KMS-11 (cell line): ENCODE measurements at regions not wholly inside any gene's neighbourhood (a gene's known extent, or its start where the extent isn't known, plus 50 kb on each side); places are given as distances from the start of the nearest gene placed in this dataset.

Experiments
- H2AFZ ChIP-seq: fragments of 200-600 bp; sonication (generic); 2 replicates; pipeline ENCODE4 v1.6.1; 2016; ENCODE audit warnings: antibody characterized with exemption, mixed run types, low read depth
- H3K27ac ChIP-seq: fragments of 200-600 bp; sonication (generic); 2 replicates; pipeline ENCODE4 v1.6.1; 2016; ENCODE audit warnings: mild to moderate bottlenecking, mixed run types
- H3K27me3 ChIP-seq: fragments of 200-600 bp; sonication (generic); 2 replicates; pipeline ENCODE4 v1.6.1; 2017; ENCODE audit warnings: mild to moderate bottlenecking, low read depth, mixed run types, moderate library complexity; ENCODE audit not compliant: insufficient read depth
- H3K36me3 ChIP-seq: fragments of 200-600 bp; sonication (generic); 2 replicates; pipeline ENCODE4 v1.6.1; 2017; ENCODE audit warnings: mild to moderate bottlenecking, mixed run types; ENCODE audit not compliant: insufficient read depth
- H3K4me1 ChIP-seq: fragments of 200-600 bp; sonication (generic); 2 replicates; pipeline ENCODE4 v1.6.1; 2016; ENCODE audit warnings: mild to moderate bottlenecking, low read depth, mixed run types; ENCODE audit not compliant: poor library complexity, severe bottlenecking
- H3K4me2 ChIP-seq: fragments of 200-600 bp; sonication (generic); 2 replicates; pipeline ENCODE4 v1.7.0; 2016; ENCODE audit warnings: mild to moderate bottlenecking, mixed run types
- H3K4me3 ChIP-seq: fragments of 200-600 bp; sonication (generic); IDR thresholded peaks from 2 replicates; pipeline ENCODE4 v1.6.1; 2017; ENCODE audit warnings: low read depth, low read length, mixed read lengths; ENCODE audit not compliant: insufficient read depth
- H3K79me2 ChIP-seq: fragments of 200-600 bp; sonication (generic); 2 replicates; pipeline ENCODE4 v1.6.1; 2016; ENCODE audit warnings: low read depth, mixed run types; ENCODE audit not compliant: insufficient read depth
- H3K9ac ChIP-seq: fragments of 200-600 bp; sonication (generic); 2 replicates; pipeline ENCODE4 v1.6.1; 2016; ENCODE audit warnings: mild to moderate bottlenecking, mixed run types
- H4K20me1 ChIP-seq: fragments of 200-600 bp; sonication (generic); 2 replicates; pipeline ENCODE4 v1.6.1; 2016; ENCODE audit warnings: mild to moderate bottlenecking, mixed run types; ENCODE audit not compliant: insufficient read depth
- CTCF ChIP-seq: fragments of 200-600 bp; sonication (generic); conservative IDR thresholded peaks from 2 replicates; pipeline ENCODE4 v1.6.1; 2017; ENCODE audit warnings: low read depth, mild to moderate bottlenecking, antibody characterized with exemption, low read length, moderate library complexity, mixed read lengths

- Histone ChIP-seq H3K9ac (no peak overlapping the region), H3K4me2 (no peak overlapping the region), H4K20me1 (no peaks in the 10 kb centered on the region), H3K79me2 (no peaks in the 10 kb centered on the region), H3K4me1 (no peaks in the 10 kb centered on the region), H3K27me3 (no peaks in the 10 kb centered on the region), H2AFZ (no peak overlapping the region), H3K36me3 (no peaks in the 10 kb centered on the region), H3K27ac (no peak overlapping the region), H3K4me3 (no peak overlapping the region)
- no peak for TF ChIP-seq CTCF
These were observed 67.6 kb downstream of the MRPL14 start for GRCh38 chr6:44059359-44060346.

GRCh38 chr6:44058617-44059358 is 68.5 kb downstream of the MRPL14 start:
- H4K20me1 ChIP-seq = no peaks in the 10 kb centered on the region
- no peak for TF ChIP-seq CTCF
- no peak overlapping the region for H2AFZ ChIP-seq
- no peaks in the 10 kb centered on the region for H3K4me1 ChIP-seq
- no peaks in the 10 kb centered on the region for H3K27me3 ChIP-seq
- no peak overlapping the region for H3K4me2 ChIP-seq
- H3K79me2 ChIP-seq = no peaks in the 10 kb centered on the region
- no peak overlapping the region for H3K27ac ChIP-seq
- no peak overlapping the region for H3K9ac ChIP-seq
- H3K36me3 ChIP-seq = no peaks in the 10 kb centered on the region
- H3K4me3 ChIP-seq = no peak overlapping the region

- H4K20me1 ChIP-seq = no peaks in the 10 kb centered on the region
- H3K4me3 ChIP-seq = no peak overlapping the region
- no peak overlapping the region for H3K4me2 ChIP-seq
- no peak overlapping the region for H3K27ac ChIP-seq
- H3K79me2 ChIP-seq = no peaks in the 10 kb centered on the region
- no peak overlapping the region for H3K9ac ChIP-seq
- no peak overlapping the region for H2AFZ ChIP-seq
- H3K4me1 ChIP-seq = peaks cover 5% of the 10 kb centered on the region
- TF ChIP-seq CTCF = no peak
- no peaks in the 10 kb centered on the region for H3K36me3 ChIP-seq
- no peaks in the 10 kb centered on the region for H3K27me3 ChIP-seq
These were observed 69.2 kb downstream of the MRPL14 start for GRCh38 chr6:44057931-44058616.

- no peak overlapping the region for H3K9ac ChIP-seq
- TF ChIP-seq CTCF = no peak
These were observed 69.9 kb downstream of the MRPL14 start for GRCh38 chr6:44057238-44057930.

More at GRCh38 chr6:44057238-44057930, 69.9 kb downstream of the MRPL14 start:
- no peaks in the 10 kb centered on the region for H4K20me1 ChIP-seq
- H3K4me1 ChIP-seq = peaks cover 12% of the 10 kb centered on the region
- H3K4me3 ChIP-seq = no peak overlapping the region
- no peaks in the 10 kb centered on the region for H3K27me3 ChIP-seq
- H3K36me3 ChIP-seq = no peaks in the 10 kb centered on the region
- no peaks in the 10 kb centered on the region for H3K79me2 ChIP-seq
- no peak overlapping the region for H2AFZ ChIP-seq
- H3K27ac ChIP-seq = no peak overlapping the region
- no peak overlapping the region for H3K4me2 ChIP-seq
